ENCODE measurements at regions not wholly inside any gene's neighbourhood (a gene's known extent, or its start where the extent isn't known, plus 50 kb on each side); places are given as distances from the start of the nearest gene placed in this dataset.
A peak's percentile ranks its signal among the peaks of the same experiment; 100 is the strongest.

DNA sequence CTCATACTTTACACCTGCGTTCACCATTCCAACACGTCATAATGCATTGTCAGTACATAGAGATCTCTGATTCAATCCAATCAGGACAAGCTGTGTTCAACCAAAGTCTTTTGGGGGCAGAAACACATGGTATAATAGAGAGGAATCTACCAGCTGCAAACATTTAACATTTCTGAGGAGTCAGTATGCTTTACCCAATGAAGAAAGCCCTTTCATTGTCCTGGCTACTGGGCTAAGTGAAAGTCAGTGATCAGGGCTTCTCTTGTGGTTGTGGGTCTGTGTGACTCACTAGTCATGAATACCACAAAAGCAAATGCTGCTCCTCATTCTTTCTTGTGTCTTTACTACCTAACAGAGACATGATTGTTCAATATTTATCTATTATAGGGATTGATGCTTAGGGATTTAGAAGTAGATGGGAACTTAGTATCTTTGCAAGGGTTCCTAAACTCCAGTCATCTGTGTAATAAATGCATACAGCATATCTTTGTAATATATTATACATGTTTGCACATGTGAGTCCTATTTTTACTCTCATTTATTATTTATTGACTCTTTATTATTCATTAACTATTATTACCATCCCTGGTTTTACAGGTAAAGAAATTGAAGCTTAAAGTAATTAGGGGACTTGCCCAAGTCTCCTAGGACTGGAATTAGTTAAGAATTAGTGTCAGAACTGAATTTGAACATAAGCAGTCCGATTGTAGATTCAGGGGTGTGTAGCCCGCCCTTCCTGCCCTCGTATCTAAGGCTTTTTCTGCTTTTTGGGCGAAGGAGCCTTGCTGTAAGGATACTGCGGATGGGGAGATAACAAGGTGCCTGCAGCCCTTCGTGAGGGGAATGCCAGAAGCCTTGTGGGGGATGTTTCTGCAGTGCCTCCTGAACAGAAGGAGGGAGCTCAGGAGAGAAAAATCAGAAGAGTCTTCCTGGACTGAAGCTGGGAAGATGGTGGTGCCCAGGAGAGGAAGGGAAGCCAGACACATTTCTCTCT is 353.1 kb upstream of the BOD1L1 start:
- peaks cover 11% of the 10 kb centered on the region for H3K4me1 ChIP-seq (ENCODE audit: control insufficient read depth, insufficient read depth, low read length)
- Mint-ChIP-seq H3K9me3 (peaks cover 0 to 3% of the 10 kb centered on the region in 2 donors), H3K4me3 (no peak overlapping the region), H3K4me1 (peaks cover 9% of the 10 kb centered on the region in 2 donors), H3K36me3 (no peaks in the 10 kb centered on the region), H3K27me3 (ENCODE audit: low read depth in 2 of 2) (peaks cover 0 to 6% of the 10 kb centered on the region in 2 donors), H3K27ac (no peak overlapping the region)
- DNase-seq (no peak), ATAC-seq (peak; percentile 52 to 55 (median 52))
- no peaks in the 10 kb centered on the region for H3K27me3 ChIP-seq (ENCODE audit: control insufficient read depth, insufficient read depth, low read length)
- H3K27ac ChIP-seq (ENCODE audit: low read length), result no peak overlapping the region
- intact Hi-C loops (cut with micrococcal nuclease), result no loop called here
- H3K9me3 ChIP-seq (ENCODE audit: control insufficient read depth, insufficient read depth, low read length), result no peaks in the 10 kb centered on the region
- H3K36me3 ChIP-seq (ENCODE audit: control insufficient read depth, insufficient read depth, low read length), result no peaks in the 10 kb centered on the region
- 57% methylated on average over 8 of the region's 8 CpGs for WGBS (ENCODE audit: insufficient coverage)
- TF ChIP-seq, protein P1, sequence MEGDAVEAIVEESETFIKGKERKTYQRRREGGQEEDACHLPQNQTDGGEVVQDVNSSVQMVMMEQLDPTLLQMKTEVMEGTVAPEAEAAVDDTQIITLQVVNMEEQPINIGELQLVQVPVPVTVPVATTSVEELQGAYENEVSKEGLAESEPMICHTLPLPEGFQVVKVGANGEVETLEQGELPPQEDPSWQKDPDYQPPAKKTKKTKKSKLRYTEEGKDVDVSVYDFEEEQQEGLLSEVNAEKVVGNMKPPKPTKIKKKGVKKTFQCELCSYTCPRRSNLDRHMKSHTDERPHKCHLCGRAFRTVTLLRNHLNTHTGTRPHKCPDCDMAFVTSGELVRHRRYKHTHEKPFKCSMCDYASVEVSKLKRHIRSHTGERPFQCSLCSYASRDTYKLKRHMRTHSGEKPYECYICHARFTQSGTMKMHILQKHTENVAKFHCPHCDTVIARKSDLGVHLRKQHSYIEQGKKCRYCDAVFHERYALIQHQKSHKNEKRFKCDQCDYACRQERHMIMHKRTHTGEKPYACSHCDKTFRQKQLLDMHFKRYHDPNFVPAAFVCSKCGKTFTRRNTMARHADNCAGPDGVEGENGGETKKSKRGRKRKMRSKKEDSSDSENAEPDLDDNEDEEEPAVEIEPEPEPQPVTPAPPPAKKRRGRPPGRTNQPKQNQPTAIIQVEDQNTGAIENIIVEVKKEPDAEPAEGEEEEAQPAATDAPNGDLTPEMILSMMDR (IDR thresholded peaks at IDR 0.05), result no peak
- H3K4me3 ChIP-seq (ENCODE audit: low read length), result no peak overlapping the region

DNA sequence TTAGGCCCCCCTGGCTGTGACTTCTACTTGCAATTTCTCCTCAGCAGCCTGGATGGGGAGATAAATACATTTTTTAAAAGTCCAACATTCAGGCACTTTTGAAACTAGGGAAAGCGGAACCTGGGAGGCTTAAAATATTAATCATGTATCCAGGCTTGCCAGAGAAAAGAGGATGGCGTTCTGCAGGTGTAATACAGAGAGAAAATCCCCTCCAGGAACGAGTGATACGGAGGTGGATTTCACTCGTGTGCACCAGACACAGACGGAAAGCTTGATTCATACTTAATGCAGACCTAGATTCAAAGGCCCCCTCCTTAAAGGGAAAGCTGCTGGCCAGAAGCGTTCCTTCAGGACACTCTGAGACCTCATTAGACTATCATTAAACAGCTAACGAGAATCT is 354.0 kb upstream of the BOD1L1 start:
- no peak for ATAC-seq
- Histone ChIP-seq H3K27ac (ENCODE audit: low read length) (no peak overlapping the region), H3K9me3 (ENCODE audit: control insufficient read depth, insufficient read depth, low read length) (no peaks in the 10 kb centered on the region), H3K36me3 (ENCODE audit: control insufficient read depth, insufficient read depth, low read length) (no peaks in the 10 kb centered on the region), H3K4me1 (ENCODE audit: control insufficient read depth, insufficient read depth, low read length) (peaks cover 11% of the 10 kb centered on the region), H3K4me3 (ENCODE audit: low read length) (no peak overlapping the region), H3K27me3 (ENCODE audit: control insufficient read depth, insufficient read depth, low read length) (no peaks in the 10 kb centered on the region)
- Mint-ChIP-seq H3K27ac (no peak overlapping the region), H3K36me3 (no peaks in the 10 kb centered on the region), H3K9me3 (no peaks in the 10 kb centered on the region), H3K4me3 (no peak overlapping the region), H3K4me1 (peaks cover 9% of the 10 kb centered on the region in 2 donors), H3K27me3 (ENCODE audit: low read depth in 2 of 2) (peaks cover 0 to 6% of the 10 kb centered on the region in 2 donors)
- TF ChIP-seq, protein P1 (IDR thresholded peaks at IDR 0.05), result no peak
- no peak for DNase-seq
- WGBS (ENCODE audit: insufficient coverage), result 46% methylated on average over 8 of the region's 8 CpGs
- intact Hi-C loops (cut with micrococcal nuclease), result no loop called here

DNA sequence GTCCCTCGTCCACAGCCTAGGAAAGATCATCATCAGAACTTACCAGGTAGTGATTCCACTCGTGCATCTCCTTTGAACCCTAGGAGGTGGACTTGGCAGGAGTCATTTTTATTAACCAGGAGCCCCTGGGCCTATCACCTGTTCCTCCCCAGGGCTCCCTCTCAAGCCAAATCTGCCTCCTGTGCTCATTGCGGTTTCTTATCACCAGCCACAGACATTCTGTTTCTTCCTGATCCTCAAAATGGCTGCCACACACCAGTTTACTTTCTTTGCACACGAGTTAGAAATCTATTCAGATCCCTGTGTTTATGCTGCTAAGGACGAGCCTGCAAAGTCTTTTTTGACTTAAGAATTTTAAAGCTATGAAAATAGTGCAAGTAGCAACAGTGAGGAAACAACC is 354.5 kb upstream of the BOD1L1 start:
- WGBS (ENCODE audit: insufficient coverage), result 9% methylated on average over 5 of the region's 5 CpGs
- no peaks in the 10 kb centered on the region for H3K36me3 Mint-ChIP-seq

More for the DNA sequence above, 354.5 kb upstream of the BOD1L1 start:
- Histone ChIP-seq H3K27ac (ENCODE audit: low read length) (no peak overlapping the region), H3K27me3 (ENCODE audit: control insufficient read depth, insufficient read depth, low read length) (no peaks in the 10 kb centered on the region), H3K4me1 (ENCODE audit: control insufficient read depth, insufficient read depth, low read length) (peaks cover 11% of the 10 kb centered on the region), H3K9me3 (ENCODE audit: control insufficient read depth, insufficient read depth, low read length) (no peaks in the 10 kb centered on the region), H3K36me3 (ENCODE audit: control insufficient read depth, insufficient read depth, low read length) (no peaks in the 10 kb centered on the region), H3K4me3 (ENCODE audit: low read length) (no peak overlapping the region)
- H3K4me3 Mint-ChIP-seq, result no peak overlapping the region
- TF ChIP-seq, protein P1 (IDR thresholded peaks at IDR 0.05), result no peak
- H3K9me3 Mint-ChIP-seq, result no peaks in the 10 kb centered on the region
- no peak for ATAC-seq
- peaks cover 9% of the 10 kb centered on the region in 2 donors for H3K4me1 Mint-ChIP-seq
- H3K27ac Mint-ChIP-seq, result no peak overlapping the region
- peaks cover 0 to 6% of the 10 kb centered on the region in 2 donors for H3K27me3 Mint-ChIP-seq (ENCODE audit: low read depth in 2 of 2)
- no peak for DNase-seq
- intact Hi-C loops (cut with micrococcal nuclease), result no loop called here

Data from natural killer cell (primary cell).